OCI-LY3 (cell line): ENCODE measurements at regions not wholly inside any gene's neighbourhood (a gene's known extent, or its start where the extent isn't known, plus 50 kb on each side); places are given as distances from the start of the nearest gene placed in this dataset.

ENCODE experiments used
- EZH2phosphoT487 ChIP-seq: fragments of 200-600 bp; shearing (Covaris generic); IDR thresholded peaks from 2 replicates; pipeline ENCODE4 v1.6.1; 2018; ENCODE audit warnings: antibody characterized with exemption, mixed run types, low read depth
- TF ChIP-seq, protein P1 (sequence below): fragments of 200-600, 300-600 bp; sonication (generic); IDR thresholded peaks from 2 replicates; pipeline ENCODE4 v1.5.1; 2014; ENCODE audit warnings: antibody characterized with exemption, low read length, low read depth

DNA sequence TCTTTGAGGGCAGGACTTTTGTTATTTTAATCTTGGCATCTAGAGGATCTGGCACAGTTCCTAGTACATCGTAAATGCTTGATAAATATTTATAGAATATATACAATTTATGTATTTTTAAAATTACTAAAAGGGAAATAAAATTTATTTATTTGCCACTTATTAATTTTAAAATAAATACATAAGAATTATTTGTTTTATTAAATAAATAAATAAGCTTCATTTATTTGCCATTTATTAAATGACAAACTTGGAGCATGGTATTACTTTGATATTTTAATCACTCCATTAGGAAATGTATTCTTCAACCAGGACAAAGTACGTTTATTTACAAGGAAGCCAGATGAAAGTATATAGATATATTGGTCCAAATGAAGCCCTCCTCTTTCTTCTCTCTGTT is 118.7 kb upstream of the LRIG3 start:
- TF ChIP-seq, protein P1, sequence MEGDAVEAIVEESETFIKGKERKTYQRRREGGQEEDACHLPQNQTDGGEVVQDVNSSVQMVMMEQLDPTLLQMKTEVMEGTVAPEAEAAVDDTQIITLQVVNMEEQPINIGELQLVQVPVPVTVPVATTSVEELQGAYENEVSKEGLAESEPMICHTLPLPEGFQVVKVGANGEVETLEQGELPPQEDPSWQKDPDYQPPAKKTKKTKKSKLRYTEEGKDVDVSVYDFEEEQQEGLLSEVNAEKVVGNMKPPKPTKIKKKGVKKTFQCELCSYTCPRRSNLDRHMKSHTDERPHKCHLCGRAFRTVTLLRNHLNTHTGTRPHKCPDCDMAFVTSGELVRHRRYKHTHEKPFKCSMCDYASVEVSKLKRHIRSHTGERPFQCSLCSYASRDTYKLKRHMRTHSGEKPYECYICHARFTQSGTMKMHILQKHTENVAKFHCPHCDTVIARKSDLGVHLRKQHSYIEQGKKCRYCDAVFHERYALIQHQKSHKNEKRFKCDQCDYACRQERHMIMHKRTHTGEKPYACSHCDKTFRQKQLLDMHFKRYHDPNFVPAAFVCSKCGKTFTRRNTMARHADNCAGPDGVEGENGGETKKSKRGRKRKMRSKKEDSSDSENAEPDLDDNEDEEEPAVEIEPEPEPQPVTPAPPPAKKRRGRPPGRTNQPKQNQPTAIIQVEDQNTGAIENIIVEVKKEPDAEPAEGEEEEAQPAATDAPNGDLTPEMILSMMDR = no peak
- no peak for TF ChIP-seq EZH2phosphoT487
